ENCODE measurements at regions not wholly inside any gene's neighbourhood (a gene's known extent, or its start where the extent isn't known, plus 50 kb on each side); places are given as distances from the start of the nearest gene placed in this dataset.

DNA sequence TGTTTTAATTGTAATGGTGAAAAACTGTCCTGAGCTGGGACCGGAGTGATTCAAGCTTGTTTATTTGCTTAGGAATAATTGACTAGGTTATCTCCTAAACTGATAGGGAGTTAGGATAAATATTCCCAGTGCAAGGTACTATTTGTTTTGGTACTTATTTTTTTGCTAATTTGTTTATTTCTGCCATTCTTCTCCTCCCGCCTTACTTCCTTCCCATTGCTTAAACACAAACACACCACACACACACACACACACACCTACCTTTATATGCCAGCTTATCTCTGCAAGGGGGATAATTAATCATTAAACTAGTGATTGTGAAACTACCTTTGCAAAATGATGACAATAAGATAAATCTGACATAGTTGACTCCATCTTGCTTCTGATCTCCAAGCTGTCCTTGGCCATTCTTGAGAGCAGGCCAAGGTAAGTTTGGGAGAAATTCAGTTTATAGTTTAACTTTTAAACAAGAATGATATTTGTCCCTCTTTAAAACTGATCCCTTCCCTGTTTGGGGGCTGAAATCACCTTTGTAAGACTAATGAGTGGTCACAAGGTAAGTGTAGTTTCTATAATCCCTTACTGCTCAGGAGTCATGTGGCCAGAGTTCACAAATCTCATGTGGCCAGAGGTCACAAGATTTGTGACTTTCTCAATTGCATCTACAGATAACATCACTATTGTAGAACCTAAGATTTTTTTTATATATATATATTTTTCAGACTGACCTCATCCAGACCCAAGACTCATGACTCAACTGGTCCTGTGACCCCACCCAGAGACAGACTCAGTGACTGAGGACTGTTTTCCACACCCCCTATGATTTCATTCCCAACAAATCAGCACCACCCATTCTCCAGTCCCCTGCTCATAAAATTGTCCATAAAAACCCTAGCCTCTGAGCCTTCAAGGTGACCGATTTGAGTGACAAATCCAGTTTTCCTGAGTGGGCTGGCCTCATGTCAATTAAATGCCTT, 83.1 kb upstream of the LRRTM4 start:
- Histone ChIP-seq H3K14ac (ENCODE audit: insufficient read depth, low read length) (no peak overlapping the region), H3K4ac (ENCODE audit: low read depth, low read length) (no peak overlapping the region), H2AK5ac (ENCODE audit: insufficient read length, low read length) (no peak overlapping the region), H4K5ac (ENCODE audit: insufficient read length, low read depth, low read length) (no peak overlapping the region), H3K9me3 (ENCODE audit: control insufficient read depth, low read depth, low read length) (no peaks in the 10 kb centered on the region), H3K23me2 (ENCODE audit: insufficient read length, low read depth, low read length, poor library complexity, severe bottlenecking) (no peaks in the 10 kb centered on the region), H3K79me2 (ENCODE audit: insufficient read depth, low read length) (no peaks in the 10 kb centered on the region), H2BK20ac (ENCODE audit: low read depth, low read length, poor library complexity, severe bottlenecking) (no peak overlapping the region), H2AFZ (ENCODE audit: low read length) (no peak overlapping the region), H4K91ac (ENCODE audit: insufficient read length, low read depth, low read length) (no peak overlapping the region), H3T11ph (ENCODE audit: low read length) (no peak overlapping the region), H3K27ac (ENCODE audit: insufficient read length, low read depth, low read length) (no peak overlapping the region), H4K20me1 (ENCODE audit: control insufficient read depth, insufficient read depth, insufficient read length) (no peaks in the 10 kb centered on the region), H2BK12ac (ENCODE audit: insufficient read length, low read depth, low read length) (no peak overlapping the region), H3K56ac (ENCODE audit: insufficient read length, low read depth, low read length) (no peak overlapping the region), H3K4me1 (ENCODE audit: insufficient read depth, low read length) (no peaks in the 10 kb centered on the region), H3K4me2 (ENCODE audit: insufficient read depth, insufficient read length, low read length) (no peak overlapping the region), H3K9ac (ENCODE audit: extremely low read depth, insufficient read length, low read length) (no peak overlapping the region), H3K23ac (ENCODE audit: insufficient read length, low read depth, low read length) (no peak overlapping the region), H3K18ac (ENCODE audit: insufficient read length, low read depth, low read length) (no peak overlapping the region), H4K8ac (replicated peaks; ENCODE audit: insufficient read length, low read depth, low read length) (no peak overlapping the region), H2BK15ac (ENCODE audit: low read depth, low read length) (no peak overlapping the region), H3K79me1 (ENCODE audit: insufficient read depth, low read depth, low read length, poor library complexity, severe bottlenecking) (no peaks in the 10 kb centered on the region), H2BK120ac (ENCODE audit: low read depth, low read length, poor library complexity, severe bottlenecking) (no peak overlapping the region), H3K27me3 (ENCODE audit: insufficient read depth, low read length) (no peaks in the 10 kb centered on the region), H2BK5ac (ENCODE audit: insufficient read length, low read length) (no peak overlapping the region)
- Mint-ChIP-seq H3K4me3 (no peak overlapping the region), H3K27ac (no peak overlapping the region; a peak in 1 of 7 replicates), H3K36me3 (ENCODE audit: insufficient read depth in 1 of 3, low read depth in 3 of 3) (no peaks in the 10 kb centered on the region), H3K27me3 (ENCODE audit: low read depth) (no peaks in the 10 kb centered on the region), H3K4me1 (no peaks in the 10 kb centered on the region), H3K9me3 (peaks cover 0 to 2% of the 10 kb centered on the region in 2 experiments; a peak in 1 of 5 replicates)
- TF ChIP-seq, protein P1, sequence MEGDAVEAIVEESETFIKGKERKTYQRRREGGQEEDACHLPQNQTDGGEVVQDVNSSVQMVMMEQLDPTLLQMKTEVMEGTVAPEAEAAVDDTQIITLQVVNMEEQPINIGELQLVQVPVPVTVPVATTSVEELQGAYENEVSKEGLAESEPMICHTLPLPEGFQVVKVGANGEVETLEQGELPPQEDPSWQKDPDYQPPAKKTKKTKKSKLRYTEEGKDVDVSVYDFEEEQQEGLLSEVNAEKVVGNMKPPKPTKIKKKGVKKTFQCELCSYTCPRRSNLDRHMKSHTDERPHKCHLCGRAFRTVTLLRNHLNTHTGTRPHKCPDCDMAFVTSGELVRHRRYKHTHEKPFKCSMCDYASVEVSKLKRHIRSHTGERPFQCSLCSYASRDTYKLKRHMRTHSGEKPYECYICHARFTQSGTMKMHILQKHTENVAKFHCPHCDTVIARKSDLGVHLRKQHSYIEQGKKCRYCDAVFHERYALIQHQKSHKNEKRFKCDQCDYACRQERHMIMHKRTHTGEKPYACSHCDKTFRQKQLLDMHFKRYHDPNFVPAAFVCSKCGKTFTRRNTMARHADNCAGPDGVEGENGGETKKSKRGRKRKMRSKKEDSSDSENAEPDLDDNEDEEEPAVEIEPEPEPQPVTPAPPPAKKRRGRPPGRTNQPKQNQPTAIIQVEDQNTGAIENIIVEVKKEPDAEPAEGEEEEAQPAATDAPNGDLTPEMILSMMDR (conservative IDR thresholded peaks at IDR 0.05), result no peak
- WGBS (ENCODE audit: extremely low coverage, insufficient read length, low lambda C conversion rate), result no CpG with 5 or more reads among the region's 3 CpGs
- no peak for DNase-seq

All from H9 (cell line).